Panc1 (cell line): ENCODE measurements at regions not wholly inside any gene's neighbourhood (a gene's known extent, or its start where the extent isn't known, plus 50 kb on each side); places are given as distances from the start of the nearest gene placed in this dataset.

ENCODE experiments used
- ATAC-seq: fragments of 200-7000 bp; cut with Tn5 transposase; 2 replicates; pipeline ENCODE4 v1.9.1; 2020; ENCODE audit warnings: mild to moderate bottlenecking, moderate library complexity
- BruUV-seq: library from RNA; stranded (reverse); fragments of 400-500 nt; replicated peaks from 2 replicates; lab custom pipeline; 2021; lab: Mats Ljungman, UMichigan
- CTCF ChIA-PET: fragments of 300-600 bp; sonication (Branson Sonifier 250); formaldehyde crosslinking; loops from one replicate; lab custom pipeline; 2022; ENCODE audit warnings: antibody characterized with exemption; lab: Charles Lee
- POLR2A ChIA-PET: fragments of 300-600 bp; sonication (Branson Sonifier 250); formaldehyde crosslinking; loops from one replicate; lab custom pipeline; 2022; ENCODE audit warnings: antibody characterized with exemption; lab: Charles Lee
- DNase-seq: peaks from one replicate; pipeline ENCODE4 v3.0.0-alpha.2; 2010; ENCODE audit warnings: low read depth, low spot score
- H3K27ac ChIP-seq: 2 replicates; pipeline ENCODE4 v1.5.1; 2011; ENCODE audit warnings: mild to moderate bottlenecking, low read length, inconsistent platforms
- H3K27me3 ChIP-seq: fragments of 200-500 bp; sonication (Bioruptor generic); 2 replicates; pipeline ENCODE4 v1.6.0; 2014; ENCODE audit warnings: low read length, inconsistent platforms; ENCODE audit not compliant: control insufficient read depth, insufficient read depth
- H3K36me3 ChIP-seq: fragments of 200-500 bp; sonication (Bioruptor generic); 2 replicates; pipeline ENCODE4 v1.5.1; 2014; ENCODE audit warnings: inconsistent platforms, mild to moderate bottlenecking, low read length, moderate library complexity; ENCODE audit not compliant: control insufficient read depth, insufficient read depth
- H3K4me1 ChIP-seq: 2 replicates; pipeline ENCODE4 v1.5.1; 2011; ENCODE audit warnings: inconsistent platforms, mild to moderate bottlenecking, low read length, moderate library complexity; ENCODE audit not compliant: control insufficient read depth, insufficient read depth
- H3K4me3 ChIP-seq, 2 experiments: 2 replicates each; pipeline ENCODE4 v1.5.1; 2011 to 2012; ENCODE audit warnings: low read depth in 2 of 2, low read length in 2 of 2, mild to moderate bottlenecking in 2 of 2, inconsistent platforms in 1 of 2, moderate library complexity in 1 of 2
- H3K9me3 ChIP-seq: fragments of 200-500 bp; sonication (Bioruptor generic); 2 replicates; pipeline ENCODE4 v1.5.1; 2014; ENCODE audit warnings: low read depth, mild to moderate bottlenecking, inconsistent platforms, low read length, moderate library complexity; ENCODE audit not compliant: control insufficient read depth, insufficient read depth
- POLR2AphosphoS5 ChIP-seq: IDR thresholded peaks from 2 replicates; pipeline ENCODE4 v1.6.1; 2012; ENCODE audit warnings: mild to moderate bottlenecking, low read depth, low read length, moderate library complexity
- SIN3A ChIP-seq: IDR thresholded peaks from 2 replicates; pipeline ENCODE4 v1.6.1; 2012; ENCODE audit warnings: low read depth, mild to moderate bottlenecking, low read length, moderate library complexity, borderline replicate concordance; ENCODE audit not compliant: insufficient read depth
- TCF7L2 ChIP-seq: IDR thresholded peaks from 2 replicates; pipeline ENCODE4 v1.6.1; 2011; ENCODE audit warnings: mild to moderate bottlenecking, low read depth, low read length, inconsistent platforms
- in situ Hi-C: cut with HindIII; loops from 2 replicates; pipeline ENCODE4 v1.10.0; 2016; ENCODE audit warnings: low sequenced_read_pairs, low pct_unique_long_range_greater_than_20kb
- intact Hi-C: fragments of 100-400 bp; cut with micrococcal nuclease; formaldehyde crosslinking; loops from one replicate; pipeline ENCODE4 v1.10.0; 2022; ENCODE audit not compliant: unreplicated experiment
- TF ChIP-seq, protein P1 (sequence below), 2 experiments: IDR thresholded peaks; 2 replicates each; pipeline ENCODE4 v1.6.1; 2011 to 2012; ENCODE audit warnings: low read depth in 2 of 2, control low read depth in 1 of 2, low read length in 1 of 2, mild to moderate bottlenecking in 1 of 2, moderate library complexity in 1 of 2; ENCODE audit not compliant: insufficient read depth in 1 of 2
- TF ChIP-seq, protein P2 (sequence below): fragments of 450-650 bp; IDR thresholded peaks from 2 replicates; pipeline ENCODE4 v1.5.1; 2017; ENCODE audit warnings: mild to moderate bottlenecking

DNA sequence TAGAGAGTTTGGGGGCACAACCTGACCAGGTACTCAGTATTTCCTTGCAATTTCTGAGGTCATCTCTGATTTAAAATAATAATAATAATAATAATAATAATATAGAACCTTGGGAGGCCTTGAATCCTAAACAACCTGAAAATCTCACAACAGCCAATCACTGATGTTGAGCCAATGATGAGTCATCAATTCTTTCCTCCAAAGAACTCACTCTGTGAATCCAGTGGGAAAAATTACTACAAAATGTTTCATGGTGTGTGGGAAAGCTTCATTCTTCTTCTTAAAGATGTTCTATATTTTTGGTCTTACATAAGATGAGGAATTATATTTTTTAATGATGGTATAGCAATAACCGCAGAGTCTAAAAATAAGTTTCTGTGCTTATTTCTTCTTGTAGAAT is 594.6 kb downstream of the EFNB2 start:
- no peaks in the 10 kb centered on the region for H3K9me3 ChIP-seq
- H3K4me3 ChIP-seq: no peak overlapping the region
- DNase-seq: no peak
- no peak for TF ChIP-seq SIN3A
- TF ChIP-seq POLR2AphosphoS5: no peak
- TF ChIP-seq, protein P1, sequence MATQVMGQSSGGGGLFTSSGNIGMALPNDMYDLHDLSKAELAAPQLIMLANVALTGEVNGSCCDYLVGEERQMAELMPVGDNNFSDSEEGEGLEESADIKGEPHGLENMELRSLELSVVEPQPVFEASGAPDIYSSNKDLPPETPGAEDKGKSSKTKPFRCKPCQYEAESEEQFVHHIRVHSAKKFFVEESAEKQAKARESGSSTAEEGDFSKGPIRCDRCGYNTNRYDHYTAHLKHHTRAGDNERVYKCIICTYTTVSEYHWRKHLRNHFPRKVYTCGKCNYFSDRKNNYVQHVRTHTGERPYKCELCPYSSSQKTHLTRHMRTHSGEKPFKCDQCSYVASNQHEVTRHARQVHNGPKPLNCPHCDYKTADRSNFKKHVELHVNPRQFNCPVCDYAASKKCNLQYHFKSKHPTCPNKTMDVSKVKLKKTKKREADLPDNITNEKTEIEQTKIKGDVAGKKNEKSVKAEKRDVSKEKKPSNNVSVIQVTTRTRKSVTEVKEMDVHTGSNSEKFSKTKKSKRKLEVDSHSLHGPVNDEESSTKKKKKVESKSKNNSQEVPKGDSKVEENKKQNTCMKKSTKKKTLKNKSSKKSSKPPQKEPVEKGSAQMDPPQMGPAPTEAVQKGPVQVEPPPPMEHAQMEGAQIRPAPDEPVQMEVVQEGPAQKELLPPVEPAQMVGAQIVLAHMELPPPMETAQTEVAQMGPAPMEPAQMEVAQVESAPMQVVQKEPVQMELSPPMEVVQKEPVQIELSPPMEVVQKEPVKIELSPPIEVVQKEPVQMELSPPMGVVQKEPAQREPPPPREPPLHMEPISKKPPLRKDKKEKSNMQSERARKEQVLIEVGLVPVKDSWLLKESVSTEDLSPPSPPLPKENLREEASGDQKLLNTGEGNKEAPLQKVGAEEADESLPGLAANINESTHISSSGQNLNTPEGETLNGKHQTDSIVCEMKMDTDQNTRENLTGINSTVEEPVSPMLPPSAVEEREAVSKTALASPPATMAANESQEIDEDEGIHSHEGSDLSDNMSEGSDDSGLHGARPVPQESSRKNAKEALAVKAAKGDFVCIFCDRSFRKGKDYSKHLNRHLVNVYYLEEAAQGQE (IDR thresholded peaks at IDR 0.05; ENCODE audit: insufficient read depth in 1 of 2, low read depth in 2 of 2, low read length in 1 of 2): no peak
- no peak for TF ChIP-seq TCF7L2
- TF ChIP-seq, protein P2, sequence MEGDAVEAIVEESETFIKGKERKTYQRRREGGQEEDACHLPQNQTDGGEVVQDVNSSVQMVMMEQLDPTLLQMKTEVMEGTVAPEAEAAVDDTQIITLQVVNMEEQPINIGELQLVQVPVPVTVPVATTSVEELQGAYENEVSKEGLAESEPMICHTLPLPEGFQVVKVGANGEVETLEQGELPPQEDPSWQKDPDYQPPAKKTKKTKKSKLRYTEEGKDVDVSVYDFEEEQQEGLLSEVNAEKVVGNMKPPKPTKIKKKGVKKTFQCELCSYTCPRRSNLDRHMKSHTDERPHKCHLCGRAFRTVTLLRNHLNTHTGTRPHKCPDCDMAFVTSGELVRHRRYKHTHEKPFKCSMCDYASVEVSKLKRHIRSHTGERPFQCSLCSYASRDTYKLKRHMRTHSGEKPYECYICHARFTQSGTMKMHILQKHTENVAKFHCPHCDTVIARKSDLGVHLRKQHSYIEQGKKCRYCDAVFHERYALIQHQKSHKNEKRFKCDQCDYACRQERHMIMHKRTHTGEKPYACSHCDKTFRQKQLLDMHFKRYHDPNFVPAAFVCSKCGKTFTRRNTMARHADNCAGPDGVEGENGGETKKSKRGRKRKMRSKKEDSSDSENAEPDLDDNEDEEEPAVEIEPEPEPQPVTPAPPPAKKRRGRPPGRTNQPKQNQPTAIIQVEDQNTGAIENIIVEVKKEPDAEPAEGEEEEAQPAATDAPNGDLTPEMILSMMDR: no peak
- no peak for ATAC-seq
- ChIA-PET CTCF (no interaction called here), POLR2A (no interaction called here)
- BruUV-seq: no TSS peak
- H3K27ac ChIP-seq: no peak overlapping the region
- no peaks in the 10 kb centered on the region for H3K36me3 ChIP-seq
- in situ Hi-C loops: no loop called here
- H3K27me3 ChIP-seq: no peaks in the 10 kb centered on the region
- H3K4me1 ChIP-seq: no peaks in the 10 kb centered on the region
- intact Hi-C loops: no loop called here

DNA sequence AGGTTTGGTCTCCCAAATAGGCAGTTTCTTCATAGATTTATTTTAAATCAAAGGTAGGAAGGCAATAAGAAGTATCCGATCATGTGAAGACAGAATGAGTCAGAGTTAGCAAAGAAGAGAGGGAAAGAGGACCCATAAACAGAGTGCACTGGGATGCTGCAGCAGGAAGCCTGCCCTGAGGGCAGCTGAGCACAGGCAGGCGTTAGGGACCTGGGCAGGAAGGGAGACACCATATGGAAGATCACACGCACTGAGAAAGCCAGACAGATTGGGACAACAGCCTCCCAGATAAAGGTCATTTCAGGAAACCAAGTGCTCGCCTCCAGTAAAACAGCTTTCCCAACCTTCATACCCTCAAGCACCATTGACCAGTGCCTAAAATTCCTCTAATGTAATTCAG is 598.0 kb downstream of the EFNB2 start:
- intact Hi-C loops (no loop called here), in situ Hi-C loops (no loop called here)
- Histone ChIP-seq H3K4me1 (no peaks in the 10 kb centered on the region), H3K9me3 (no peaks in the 10 kb centered on the region), H3K27ac (no peak overlapping the region), H3K27me3 (no peaks in the 10 kb centered on the region), H3K36me3 (no peaks in the 10 kb centered on the region), H3K4me3 (no peak overlapping the region)
- ATAC-seq (no peak), DNase-seq (no peak)
- no peak for TF ChIP-seq SIN3A
- no peak for TF ChIP-seq TCF7L2
- TF ChIP-seq, protein P1 (IDR thresholded peaks at IDR 0.05; ENCODE audit: insufficient read depth in 1 of 2, low read depth in 2 of 2, low read length in 1 of 2): no peak
- TF ChIP-seq, protein P2: no peak
- POLR2A ChIA-PET: no interaction called here
- no TSS peak for BruUV-seq
- CTCF ChIA-PET: no interaction called here
